A673 (cell line): ENCODE measurements at regions not wholly inside any gene's neighbourhood (a gene's known extent, or its start where the extent isn't known, plus 50 kb on each side); places are given as distances from the start of the nearest gene placed in this dataset.

ENCODE experiments used
- EZH2 ChIP-seq: fragments of 200-600 bp; sonication (generic); IDR thresholded peaks from 2 replicates; pipeline ENCODE4 v1.6.1; 2017; ENCODE audit warnings: borderline replicate concordance, low read depth, mild to moderate bottlenecking, mixed read lengths, antibody characterized with exemption, low read length; ENCODE audit not compliant: poor library complexity, severe bottlenecking
- TF ChIP-seq, protein P1 (sequence below): fragments of 300-800, 200-600 bp; sonication (generic); conservative IDR thresholded peaks from 2 replicates; pipeline ENCODE4 v1.5.1; 2017; ENCODE audit warnings: low read depth, mild to moderate bottlenecking, antibody characterized with exemption, low read length, moderate library complexity, mixed read lengths

DNA sequence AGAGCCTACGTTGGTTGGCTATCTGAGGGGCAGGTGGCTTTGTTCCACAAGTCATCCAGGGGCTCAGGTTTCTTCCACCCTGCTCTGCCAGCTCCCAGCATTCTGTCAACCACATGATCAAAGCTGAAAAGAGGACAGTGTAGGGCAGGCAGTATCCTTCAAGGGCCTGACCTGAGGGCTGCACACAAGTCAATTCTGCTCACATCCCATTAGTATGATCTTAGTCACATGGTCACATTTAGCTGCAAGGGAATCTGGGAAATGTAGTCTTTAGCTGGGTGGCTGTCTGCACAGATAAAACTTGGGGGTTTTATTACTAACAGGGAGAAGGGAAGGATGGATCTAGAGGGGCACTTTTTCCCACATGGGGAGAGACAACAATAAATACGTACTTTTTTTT is 97.3 kb downstream of the SALL1 start:
- TF ChIP-seq, protein P1, sequence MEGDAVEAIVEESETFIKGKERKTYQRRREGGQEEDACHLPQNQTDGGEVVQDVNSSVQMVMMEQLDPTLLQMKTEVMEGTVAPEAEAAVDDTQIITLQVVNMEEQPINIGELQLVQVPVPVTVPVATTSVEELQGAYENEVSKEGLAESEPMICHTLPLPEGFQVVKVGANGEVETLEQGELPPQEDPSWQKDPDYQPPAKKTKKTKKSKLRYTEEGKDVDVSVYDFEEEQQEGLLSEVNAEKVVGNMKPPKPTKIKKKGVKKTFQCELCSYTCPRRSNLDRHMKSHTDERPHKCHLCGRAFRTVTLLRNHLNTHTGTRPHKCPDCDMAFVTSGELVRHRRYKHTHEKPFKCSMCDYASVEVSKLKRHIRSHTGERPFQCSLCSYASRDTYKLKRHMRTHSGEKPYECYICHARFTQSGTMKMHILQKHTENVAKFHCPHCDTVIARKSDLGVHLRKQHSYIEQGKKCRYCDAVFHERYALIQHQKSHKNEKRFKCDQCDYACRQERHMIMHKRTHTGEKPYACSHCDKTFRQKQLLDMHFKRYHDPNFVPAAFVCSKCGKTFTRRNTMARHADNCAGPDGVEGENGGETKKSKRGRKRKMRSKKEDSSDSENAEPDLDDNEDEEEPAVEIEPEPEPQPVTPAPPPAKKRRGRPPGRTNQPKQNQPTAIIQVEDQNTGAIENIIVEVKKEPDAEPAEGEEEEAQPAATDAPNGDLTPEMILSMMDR: no peak
- TF ChIP-seq EZH2: no peak
